ENCODE measurements at regions not wholly inside any gene's neighbourhood (a gene's known extent, or its start where the extent isn't known, plus 50 kb on each side); places are given as distances from the start of the nearest gene placed in this dataset.
A peak's percentile ranks its signal among the peaks of the same experiment; 100 is the strongest.
"Not testable (repeated sequence)": the region's sequence is repeated elsewhere in the genome, so short reads cannot be mapped to it uniquely, and the experiment has no call there.

DNA sequence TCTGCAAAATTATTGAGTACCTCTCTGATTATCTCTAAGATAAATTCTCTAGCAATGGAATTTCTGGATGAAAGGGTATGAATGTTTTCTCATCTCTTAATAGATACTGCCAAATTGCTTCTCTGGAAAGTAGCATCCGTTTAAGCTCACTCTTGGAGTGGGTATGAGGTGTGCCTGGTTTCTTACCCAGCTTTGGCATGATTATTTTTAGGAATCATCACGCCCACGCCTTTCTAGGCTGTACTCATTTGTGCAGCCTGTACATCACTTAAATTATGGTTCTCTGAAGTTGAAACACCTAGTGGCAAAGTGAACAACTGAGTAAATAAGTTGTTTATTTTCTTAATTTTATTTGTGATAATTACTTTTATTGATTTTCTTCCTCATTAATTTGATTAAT is 156.5 kb upstream of the IL12B start:
- DNase-seq (ENCODE audit: low spot score): no peak
- intact Hi-C loops (cut with DNase I): no loop called here

DNA sequence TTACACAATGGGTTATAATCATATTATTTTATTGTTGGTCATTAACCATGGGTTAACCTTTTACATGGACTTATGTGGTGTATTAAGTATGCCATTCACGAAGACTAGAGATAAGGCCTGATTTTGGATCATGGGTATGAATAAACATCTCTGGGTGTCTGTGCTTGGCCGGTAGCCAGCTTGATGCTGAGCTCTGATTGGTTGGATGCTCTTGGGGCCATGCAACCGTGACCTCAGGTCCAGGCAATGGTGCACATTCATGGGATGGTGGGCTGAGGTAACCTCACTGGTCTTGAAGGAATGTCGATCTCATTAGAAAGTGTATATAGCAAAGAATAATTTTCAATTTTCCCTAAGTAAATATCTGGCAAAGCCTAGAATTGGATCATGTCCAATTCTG is 158.2 kb upstream of the IL12B start:
- intact Hi-C loops (cut with DNase I): no loop called here
- no peak for DNase-seq (ENCODE audit: low spot score)

DNA sequence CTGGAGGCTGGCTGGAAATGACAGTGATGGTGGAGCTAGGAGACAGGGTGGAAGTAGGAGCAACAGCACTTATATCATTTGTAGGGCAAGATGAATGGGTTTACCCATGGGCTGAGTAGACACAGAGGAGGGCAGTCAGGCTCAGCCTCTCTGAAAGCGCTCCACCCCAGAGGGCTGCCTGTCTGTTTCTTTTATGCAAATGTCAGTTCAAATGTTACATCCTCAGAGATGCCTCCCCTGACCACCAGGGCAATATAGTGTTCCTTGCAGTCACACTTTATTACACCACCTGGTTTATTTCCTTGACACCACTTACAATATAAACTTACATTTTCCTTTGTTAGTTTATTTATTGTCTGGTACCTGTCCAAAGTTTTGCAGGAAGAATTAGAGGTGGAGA is 159.5 kb upstream of the IL12B start:
- intact Hi-C loops (cut with DNase I): loop anchor here in 1 of 2 donors (1.0 kb wide), 1 partner anchor 37 kb away; no protein-coding TSS in a partner anchor

DNA sequence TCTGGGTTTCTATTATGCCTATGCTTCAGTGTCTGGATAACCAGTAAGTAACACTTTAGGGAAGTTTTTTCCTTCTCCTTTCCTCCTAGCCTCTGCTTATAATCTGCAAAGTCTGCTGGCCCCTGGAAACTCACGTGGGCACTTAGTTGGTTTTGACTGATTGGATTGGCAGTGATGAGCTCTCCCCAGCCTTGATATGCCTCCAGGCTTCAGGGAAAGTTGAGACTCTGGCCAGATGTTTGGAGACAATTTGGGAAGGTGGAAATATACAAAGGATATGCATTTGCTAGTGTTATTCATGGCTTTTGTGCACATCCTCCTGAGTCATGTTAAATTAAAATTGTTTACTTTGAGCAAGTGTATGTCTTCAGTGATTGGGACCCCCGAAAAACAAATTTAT is 160.2 kb upstream of the IL12B start:
- no peak for DNase-seq (ENCODE audit: low spot score)
- intact Hi-C loops (cut with DNase I): loop anchor here in 1 of 2 donors (1.0 kb wide), 1 partner anchor 38 kb away; no protein-coding TSS in a partner anchor

More for the DNA sequence above, 159.5 kb upstream of the IL12B start:
- no peak for DNase-seq (ENCODE audit: low spot score)

DNA sequence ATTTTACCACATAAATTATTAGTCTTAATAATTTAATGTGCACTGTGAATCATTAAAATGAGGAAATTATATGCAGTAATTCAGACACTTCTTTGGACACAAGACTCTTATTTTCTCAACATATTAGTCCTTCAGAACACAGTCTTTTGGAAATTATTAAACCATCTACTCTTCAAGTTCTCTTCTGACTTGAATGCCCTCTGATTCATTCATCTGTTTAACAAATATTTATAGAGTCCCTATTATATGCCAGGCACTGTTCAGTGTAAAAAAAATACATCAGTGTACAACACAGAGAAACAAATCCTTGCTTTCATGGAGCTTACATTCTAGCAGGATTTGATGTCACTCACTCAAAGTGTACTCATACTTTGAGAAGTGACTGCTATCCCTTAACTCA is 163.4 kb upstream of the IL12B start:
- no peak for DNase-seq (ENCODE audit: low spot score)
- intact Hi-C loops (cut with DNase I): no loop called here

DNA sequence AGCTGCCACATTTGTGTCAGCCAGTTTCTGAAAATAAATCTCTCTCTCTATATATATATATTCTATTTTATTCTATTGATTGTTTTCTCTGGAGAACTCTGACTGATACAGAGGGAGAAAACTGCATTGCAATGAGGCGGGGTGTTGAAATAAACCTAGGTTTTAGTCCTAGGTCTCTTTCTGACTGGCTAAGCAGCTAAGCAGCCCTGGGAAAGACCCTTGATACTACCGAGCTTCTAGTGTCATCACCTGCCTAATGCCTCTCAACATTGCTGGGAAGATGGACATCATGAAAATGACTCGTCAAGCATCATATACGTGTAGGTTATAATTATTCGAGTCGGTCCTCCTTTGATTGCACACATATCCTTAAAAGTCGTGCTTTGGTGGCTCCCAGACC is 166.5 kb upstream of the IL12B start:
- DNase-seq (ENCODE audit: low spot score): no peak
- intact Hi-C loops (cut with DNase I): no loop called here

DNA sequence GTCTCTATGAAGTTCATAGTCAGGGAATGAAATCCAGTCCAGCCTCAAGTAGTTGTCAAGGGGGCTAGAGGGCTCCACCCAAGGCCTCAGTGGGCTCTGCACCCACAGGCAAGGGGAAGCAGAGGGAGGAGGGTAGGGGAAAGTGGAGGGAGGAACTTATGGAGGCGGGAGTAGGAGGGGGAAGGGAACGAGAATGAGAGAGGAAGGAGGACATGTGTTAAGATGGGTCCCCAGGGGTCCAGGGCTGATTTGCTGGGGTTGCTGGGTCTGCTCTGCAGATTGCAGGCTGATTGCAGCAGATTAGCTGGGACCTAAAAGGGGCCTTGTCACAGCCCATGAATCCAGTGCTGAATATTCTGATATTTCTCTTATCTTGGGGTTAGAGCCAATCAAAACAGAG is 166.9 kb upstream of the IL12B start:
- no peak for DNase-seq (ENCODE audit: low spot score)
- intact Hi-C loops (cut with DNase I): no loop called here

DNA sequence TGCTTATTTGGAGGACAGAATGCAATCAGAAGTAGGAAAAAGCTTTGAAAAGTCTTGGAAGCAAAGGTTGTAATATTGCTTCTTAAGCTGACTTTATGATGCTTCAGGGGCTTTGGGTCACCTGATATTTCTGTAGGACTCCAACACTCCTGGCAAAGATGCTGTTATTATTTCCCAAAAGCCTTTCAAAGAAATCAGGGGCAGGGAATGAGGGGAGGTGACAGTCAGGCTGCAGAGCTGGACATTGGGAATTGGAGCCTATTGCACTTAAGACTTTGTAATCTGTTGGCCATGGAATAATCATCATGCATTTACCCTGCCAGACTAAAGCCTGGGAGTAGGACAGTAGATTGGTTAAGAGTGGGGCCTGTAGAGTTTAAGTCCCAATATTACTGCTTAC is 168.3 kb upstream of the IL12B start:
- DNase-seq (ENCODE audit: low spot score): no peak
- intact Hi-C loops (cut with DNase I): no loop called here

DNA sequence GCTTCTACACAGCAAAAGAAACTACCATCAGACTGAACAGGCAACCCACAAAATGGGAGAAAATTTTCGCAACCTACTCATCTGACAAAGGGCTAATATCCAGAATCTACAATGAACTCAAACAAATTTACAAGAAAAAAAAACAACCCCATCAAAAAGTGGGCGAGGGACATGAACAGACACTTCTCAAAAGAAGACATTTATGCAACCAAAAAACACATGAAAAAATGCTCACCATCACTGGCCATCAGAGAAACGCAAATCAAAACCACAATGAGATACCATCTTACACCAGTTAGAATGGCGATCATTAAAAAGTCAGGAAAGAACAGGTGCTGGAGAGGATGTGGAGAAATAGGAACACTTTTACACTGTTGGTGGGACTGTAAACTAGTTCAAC is 171.8 kb upstream of the IL12B start:
- intact Hi-C loops (cut with DNase I); DNase-seq (ENCODE audit: low spot score): not testable (repeated sequence)

DNA sequence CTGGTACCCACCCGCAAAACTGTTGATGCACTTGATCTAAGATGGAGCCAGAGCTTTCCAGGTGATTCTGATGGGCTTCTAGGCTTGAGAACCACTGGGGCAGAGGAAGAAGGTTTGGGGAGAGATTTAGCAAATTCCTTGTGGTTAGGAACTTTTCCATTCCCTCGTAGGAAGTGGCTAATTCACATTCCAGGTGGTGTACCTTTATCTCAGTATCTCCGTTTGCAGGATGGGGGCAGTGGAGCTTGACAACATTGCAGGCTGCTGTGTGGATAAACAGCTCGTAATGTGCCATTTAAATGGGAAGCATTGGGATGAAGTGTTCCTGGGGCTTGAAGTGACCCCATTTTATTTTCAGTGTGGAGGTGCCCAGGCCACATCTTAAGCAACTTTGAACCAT is 172.9 kb upstream of the IL12B start:
- DNase-seq (ENCODE audit: low spot score): no peak
- intact Hi-C loops (cut with DNase I): no loop called here

DNA sequence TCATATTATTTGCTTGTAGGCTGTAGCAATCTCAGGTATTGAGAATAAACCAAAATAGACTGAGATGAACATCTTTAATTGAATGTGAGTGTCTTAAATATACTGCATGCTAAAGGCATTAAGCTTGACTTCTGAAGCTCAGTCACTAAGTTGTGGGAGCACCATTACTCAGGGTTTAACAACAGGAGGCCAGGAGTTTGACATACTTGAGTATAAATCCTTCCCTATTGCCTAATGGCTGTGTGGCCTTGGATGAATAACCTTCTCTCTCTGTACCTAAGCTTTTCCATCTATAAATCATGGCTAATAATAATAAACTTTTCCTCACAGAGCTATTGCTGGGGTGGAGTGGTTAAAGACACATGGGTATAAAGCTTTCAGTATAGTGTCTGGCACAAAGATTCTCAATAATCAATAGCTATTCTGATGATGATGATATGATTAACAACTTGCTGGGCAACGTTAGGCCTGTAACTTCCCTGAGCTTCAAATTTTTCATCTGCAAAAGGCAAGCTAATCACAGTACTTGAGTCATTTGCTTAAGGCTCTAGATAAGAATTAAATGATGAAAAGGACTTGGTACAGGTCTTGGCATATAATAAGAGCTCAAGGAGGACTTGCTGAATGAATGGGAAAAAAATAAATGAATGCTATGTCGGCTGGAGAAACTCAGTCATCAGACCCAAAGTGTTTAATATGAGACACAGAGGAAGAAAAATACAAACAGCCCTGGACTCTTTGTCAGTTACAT is 174.0 kb upstream of the IL12B start:
- intact Hi-C loops (cut with DNase I): no loop called here
- DNase-seq (ENCODE audit: low spot score): no peak

DNA sequence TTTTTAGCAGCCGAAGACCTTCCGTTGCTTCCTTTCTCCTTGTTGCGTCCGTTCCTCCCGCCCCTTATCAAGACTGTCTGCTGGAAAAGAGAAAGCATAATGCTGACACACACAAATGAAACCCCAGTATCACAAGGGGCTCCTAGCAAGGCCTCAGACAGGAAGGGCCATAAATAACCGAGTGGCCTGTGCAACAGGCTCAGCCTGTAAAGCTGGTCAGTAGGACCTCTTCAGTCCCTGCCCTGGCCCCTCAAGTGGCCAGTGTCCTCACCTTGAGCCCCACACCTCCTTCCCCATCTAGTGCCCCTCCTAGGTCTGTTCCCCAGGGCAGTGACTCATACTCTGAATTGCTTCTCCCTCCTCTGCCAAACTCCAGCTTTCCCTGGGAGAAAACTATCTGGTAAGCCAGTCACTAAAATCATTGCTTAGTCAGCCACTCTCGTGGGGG is 174.6 kb upstream of the IL12B start:
- intact Hi-C loops (cut with DNase I): no loop called here
- DNase-seq (ENCODE audit: low spot score): no peak

DNA sequence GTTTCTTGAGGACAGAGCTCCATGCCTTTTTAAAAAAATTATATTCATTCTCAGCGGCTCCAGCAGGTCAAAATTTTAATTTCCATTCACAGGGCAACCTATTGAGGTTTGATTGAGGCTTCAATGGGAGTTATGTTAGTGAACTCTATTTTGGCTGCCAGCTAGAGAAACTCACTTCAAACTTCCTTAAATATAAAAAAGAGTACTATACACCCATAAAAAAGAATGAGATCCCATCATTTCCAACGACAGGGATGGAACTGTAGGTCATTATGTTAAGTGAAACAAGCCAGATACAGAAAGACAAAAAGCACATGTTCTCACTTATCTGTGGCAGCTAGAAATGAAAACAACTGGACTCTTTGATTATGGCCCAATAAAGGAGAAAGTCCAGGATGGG is 176.8 kb upstream of the IL12B start:
- no peak for DNase-seq (ENCODE audit: low spot score)
- intact Hi-C loops (cut with DNase I): no loop called here

DNA sequence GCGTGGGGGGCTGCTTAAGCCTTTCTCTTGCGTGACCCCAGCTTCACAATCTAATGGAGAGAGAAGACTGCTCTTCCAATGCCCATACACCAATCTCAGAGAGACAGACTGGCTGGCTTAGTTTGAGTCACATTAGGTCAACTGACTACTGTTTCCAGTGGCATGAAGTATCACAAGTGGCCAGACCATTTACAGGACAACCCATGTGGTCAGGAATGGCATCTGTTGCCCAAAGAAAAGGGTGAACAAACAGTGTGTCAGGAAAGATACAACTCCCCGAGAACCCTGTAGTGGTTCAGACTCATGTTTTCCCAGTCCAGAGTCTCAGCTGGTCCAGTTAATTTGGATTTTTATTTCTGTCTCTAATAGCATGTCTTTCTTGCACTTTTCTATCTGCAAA is 177.4 kb upstream of the IL12B start:
- intact Hi-C loops (cut with DNase I): no loop called here

DNA sequence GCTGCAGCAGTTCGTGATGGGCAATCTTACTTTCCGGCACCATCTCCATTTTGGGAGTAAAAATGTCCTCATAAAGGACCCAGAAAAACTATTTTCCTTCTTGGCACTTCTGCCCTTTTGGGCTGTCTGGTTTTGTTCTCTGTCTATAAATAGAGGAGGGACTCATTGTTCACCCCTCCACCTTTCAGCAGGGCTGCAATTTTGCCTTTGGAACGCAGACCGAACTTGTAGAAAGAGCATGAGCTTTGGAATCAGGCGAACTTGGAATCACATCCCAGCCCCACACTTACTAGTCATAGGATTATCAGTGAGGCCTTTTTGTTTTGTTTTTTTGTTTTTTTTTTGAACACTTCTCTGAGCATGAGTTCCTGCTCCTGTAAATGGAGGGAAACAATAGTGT is 178.1 kb upstream of the IL12B start:
- no peak for DNase-seq (ENCODE audit: low spot score)
- intact Hi-C loops (cut with DNase I): no loop called here

More for the DNA sequence above, 177.4 kb upstream of the IL12B start:
- no peak for DNase-seq (ENCODE audit: low spot score)

DNA sequence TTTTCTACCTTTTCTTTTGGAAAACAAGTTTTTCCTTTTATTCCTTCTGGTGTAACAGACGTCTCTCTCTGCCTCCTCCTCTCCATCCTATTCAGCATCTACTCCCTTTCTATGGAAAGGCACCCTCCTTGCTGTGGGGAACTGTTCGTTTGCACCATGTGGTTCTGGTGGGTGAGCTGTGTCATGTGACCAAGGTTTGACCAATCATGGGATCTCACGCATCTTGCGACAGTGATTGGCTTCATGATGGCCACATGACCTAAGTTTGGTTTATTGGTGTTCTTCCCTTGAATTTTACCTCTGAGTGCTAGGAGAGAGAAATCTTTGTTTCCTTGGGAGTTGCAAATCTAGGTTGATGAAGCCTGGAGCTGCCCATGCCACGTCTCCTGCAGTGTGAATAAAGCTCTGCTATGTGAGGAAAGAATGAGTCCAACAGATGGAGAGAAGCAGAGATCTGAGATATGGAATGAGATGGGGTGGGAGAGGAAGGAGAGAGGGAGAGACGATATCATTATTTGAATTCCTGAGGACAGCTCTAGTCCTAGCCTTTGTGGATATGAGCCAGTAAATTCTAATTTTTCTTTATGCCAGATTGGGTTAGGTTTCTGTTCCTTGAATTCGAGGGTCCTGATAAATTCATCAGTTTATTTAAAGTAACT is 178.8 kb upstream of the IL12B start:
- intact Hi-C loops (cut with DNase I): no loop called here
- no peak for DNase-seq (ENCODE audit: low spot score)

DNA sequence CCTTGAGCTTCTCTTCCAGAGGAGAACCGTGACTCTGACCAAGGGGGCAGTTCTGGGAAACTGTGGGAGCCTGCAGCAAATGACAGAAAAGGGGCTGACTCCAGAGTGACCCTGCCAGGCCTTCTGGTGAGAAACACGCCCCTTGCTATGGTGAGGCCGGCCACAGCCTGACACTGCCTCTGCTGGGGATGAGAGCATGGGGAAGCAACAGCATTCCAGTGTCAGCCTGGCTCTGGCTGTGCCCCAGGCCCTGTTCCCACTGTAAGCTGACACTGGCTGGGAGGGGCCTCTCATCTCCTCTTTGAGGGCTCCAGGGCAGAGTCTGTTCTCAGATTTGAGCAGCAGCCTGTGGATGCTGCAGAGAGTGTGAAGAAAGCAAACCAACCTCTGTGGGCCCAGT is 180.0 kb upstream of the IL12B start:
- DNase-seq (ENCODE audit: low spot score): peak; percentile 85

DNA sequence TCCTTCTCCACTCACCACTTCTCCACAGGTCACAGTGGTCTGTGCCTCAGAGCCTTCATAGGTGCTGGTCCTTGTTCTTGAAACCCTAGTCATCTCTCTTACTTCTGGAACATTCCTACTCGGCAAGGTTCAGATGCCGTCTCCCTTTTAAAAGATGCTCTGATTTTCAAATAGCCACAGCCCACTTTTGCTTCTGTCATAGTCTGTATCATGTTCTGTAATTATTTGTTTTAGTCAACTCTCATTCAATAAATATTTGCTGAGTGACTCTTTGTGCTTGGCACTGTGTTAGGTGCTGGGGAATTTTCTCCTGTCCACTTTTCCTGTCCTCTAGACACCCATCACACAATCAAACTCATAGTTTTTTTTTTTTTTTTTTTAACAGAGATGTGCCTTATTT is 181.3 kb upstream of the IL12B start:
- DNase-seq (ENCODE audit: low spot score): no peak
- intact Hi-C loops (cut with DNase I): loop anchor here (10.0 kb wide), 3 partner anchors 253 to 463 kb away; partner anchors contain the start of gene ADRA1B (in 1 of the 2)

More for the DNA sequence above, 180.0 kb upstream of the IL12B start:
- intact Hi-C loops (cut with DNase I): loop anchor here (10.0 kb wide), 3 partner anchors 255 to 465 kb away; partner anchors contain the start of gene ADRA1B (in 1 of the 2)

DNA sequence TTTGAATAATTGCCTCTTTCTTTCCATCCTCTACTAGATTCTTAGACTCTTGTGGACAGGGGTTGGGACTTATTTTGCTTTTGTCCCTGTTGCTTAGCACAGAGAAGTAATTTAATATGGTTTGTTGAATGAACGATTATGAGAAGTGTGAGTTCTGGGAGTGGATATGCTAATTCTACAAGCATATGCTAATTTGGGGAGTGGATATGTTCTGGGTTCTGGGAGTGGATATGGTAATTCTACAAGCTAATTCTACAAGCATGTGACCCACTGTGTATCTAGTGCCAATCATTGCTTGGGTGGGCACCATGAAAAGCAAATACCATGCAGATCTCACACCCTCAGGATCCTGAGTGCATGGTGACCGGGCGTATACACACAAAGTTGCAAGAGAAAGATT is 181.8 kb upstream of the IL12B start:
- intact Hi-C loops (cut with DNase I): loop anchor here (10.0 kb wide), 3 partner anchors 253 to 463 kb away; partner anchors contain the start of gene ADRA1B (in 1 of the 2)
- no peak for DNase-seq (ENCODE audit: low spot score)

DNA sequence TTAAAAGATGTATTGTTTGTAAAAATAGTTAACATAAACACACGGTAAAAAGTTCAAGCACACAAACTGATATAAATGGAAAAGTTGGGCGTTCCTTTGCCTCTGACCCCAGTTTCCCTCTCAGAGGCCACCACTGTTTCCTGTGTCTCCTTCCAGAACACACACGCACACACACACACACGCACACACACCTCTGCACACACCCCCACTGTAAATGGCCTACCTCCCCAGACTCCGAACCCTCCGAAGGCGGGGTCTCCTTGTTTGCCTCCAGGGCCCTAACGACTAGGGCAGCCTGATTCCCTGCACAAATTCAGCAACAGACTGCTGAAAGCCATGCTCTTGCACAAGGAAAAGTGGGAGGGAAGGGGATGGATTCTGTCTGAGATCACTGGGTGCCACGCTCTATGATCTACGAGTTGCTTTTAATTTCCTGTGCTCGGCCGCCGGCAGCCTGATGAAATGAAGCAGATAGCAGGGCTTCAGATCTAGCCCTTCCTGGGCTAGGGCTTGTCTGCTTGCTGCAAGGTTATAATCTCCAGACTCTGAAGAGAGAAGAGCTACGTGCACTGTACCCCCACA is 184.0 kb upstream of the IL12B start:
- DNase-seq (ENCODE audit: low spot score): no peak
- intact Hi-C loops (cut with DNase I): loop anchor here (10.0 kb wide), 3 partner anchors 250 to 460 kb away; partner anchors contain the start of gene ADRA1B (in 1 of the 2)
